ENCODE measurements at regions not wholly inside any gene's neighbourhood (a gene's known extent, or its start where the extent isn't known, plus 50 kb on each side); places are given as distances from the start of the nearest gene placed in this dataset.
"Not testable (repeated sequence)": the region's sequence is repeated elsewhere in the genome, so short reads cannot be mapped to it uniquely, and the experiment has no call there.

- DNase-seq (ENCODE audit: low spot score): no peak
Observed at GRCh38 chr9:31335529-31336234, 1048.8 kb upstream of the ACO1 start.

GRCh38 chr9:31336386-31336785, 1048.1 kb upstream of the ACO1 start:
- DNase-seq (ENCODE audit: low spot score): no peak

GRCh38 chr9:31336841-31337240, 1047.6 kb upstream of the ACO1 start:
- no peak for DNase-seq (ENCODE audit: low spot score)

GRCh38 chr9:31347082-31347617, 1037.3 kb upstream of the ACO1 start:
- DNase-seq (ENCODE audit: low spot score): peak; percentile 16

GRCh38 chr9:31355159-31355882, 1029.1 kb upstream of the ACO1 start:
- DNase-seq (ENCODE audit: low spot score): no peak

- DNase-seq (ENCODE audit: low spot score): no peak
Observed at GRCh38 chr9:31355965-31356364, 1028.5 kb upstream of the ACO1 start.

GRCh38 chr9:31359071-31359470, 1025.4 kb upstream of the ACO1 start:
- DNase-seq (ENCODE audit: low spot score): no peak

- no peak for DNase-seq (ENCODE audit: low spot score)
Observed at GRCh38 chr9:31364171-31364570, 1020.3 kb upstream of the ACO1 start.

GRCh38 chr9:31372799-31373587, 1011.5 kb upstream of the ACO1 start:
- no peak for DNase-seq (ENCODE audit: low spot score)

- DNase-seq (ENCODE audit: low spot score): no peak
Observed at GRCh38 chr9:31377358-31377757, 1007.1 kb upstream of the ACO1 start.

GRCh38 chr9:31388660-31389059, 995.8 kb upstream of the ACO1 start:
- DNase-seq (ENCODE audit: low spot score): no peak

GRCh38 chr9:31389075-31389474, 995.4 kb upstream of the ACO1 start:
- no peak for DNase-seq (ENCODE audit: low spot score)

- no peak for DNase-seq (ENCODE audit: low spot score)
Observed at GRCh38 chr9:31390403-31391025, 993.9 kb upstream of the ACO1 start.

GRCh38 chr9:31393240-31393639, 991.2 kb upstream of the ACO1 start:
- DNase-seq (ENCODE audit: low spot score): no peak

GRCh38 chr9:31394015-31394473, 990.4 kb upstream of the ACO1 start:
- DNase-seq (ENCODE audit: low spot score): no peak

GRCh38 chr9:31412081-31412480, 972.4 kb upstream of the ACO1 start:
- no peak for DNase-seq (ENCODE audit: low spot score)

GRCh38 chr9:31415164-31415563, 969.3 kb upstream of the ACO1 start:
- no peak for DNase-seq (ENCODE audit: low spot score)

GRCh38 chr9:31418419-31418818, 966.0 kb upstream of the ACO1 start:
- DNase-seq (ENCODE audit: low spot score): no peak

- not testable (repeated sequence) for DNase-seq (ENCODE audit: low spot score)
Observed at GRCh38 chr9:31443630-31444457, 940.6 kb upstream of the ACO1 start.

GRCh38 chr9:31445357-31445756, 939.1 kb upstream of the ACO1 start:
- no peak for DNase-seq (ENCODE audit: low spot score)

- no peak for DNase-seq (ENCODE audit: low spot score)
Observed at GRCh38 chr9:31445960-31446359, 938.5 kb upstream of the ACO1 start.
